ENCODE measurements at regions not wholly inside any gene's neighbourhood (a gene's known extent, or its start where the extent isn't known, plus 50 kb on each side); places are given as distances from the start of the nearest gene placed in this dataset.

DNA sequence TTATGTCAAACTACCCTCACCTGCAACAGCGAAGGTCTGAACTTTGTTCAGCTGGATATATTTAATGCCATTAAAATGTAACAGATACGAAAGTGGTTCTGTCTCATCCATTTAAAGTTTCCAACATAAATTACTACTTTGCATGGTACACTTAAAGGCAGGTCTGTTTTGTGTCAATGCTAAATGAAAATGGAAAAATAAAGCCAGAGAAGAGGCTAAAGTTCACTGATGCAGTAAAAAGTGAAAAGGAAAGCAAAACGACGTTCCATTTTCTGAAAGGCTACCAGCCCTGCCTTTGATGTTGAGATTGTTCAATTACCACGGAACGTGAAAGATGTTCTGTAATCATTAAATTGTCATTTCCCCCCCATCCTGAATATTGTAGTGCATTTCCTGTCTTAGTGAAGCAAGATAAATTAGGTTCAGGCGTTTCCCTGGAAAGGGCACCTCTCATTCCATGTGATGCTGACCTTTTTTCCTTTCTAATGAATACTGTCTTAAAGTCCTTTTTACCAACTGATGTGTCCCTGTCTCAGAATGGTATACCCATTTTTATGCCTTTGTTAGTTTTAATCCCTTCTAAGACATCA, 334.7 kb upstream of the JAG1 start:
- DNase-seq, result no peak
- H3K36me3 ChIP-seq, result no peaks in the 10 kb centered on the region
- H3K9me3 ChIP-seq, result no peaks in the 10 kb centered on the region
- no peaks in the 10 kb centered on the region for H3K4me1 ChIP-seq
- no peak overlapping the region for H3K4me3 ChIP-seq (ENCODE audit: low read depth, low read length)
- no peaks in the 10 kb centered on the region for H3K27me3 ChIP-seq
- TF ChIP-seq, protein P1, sequence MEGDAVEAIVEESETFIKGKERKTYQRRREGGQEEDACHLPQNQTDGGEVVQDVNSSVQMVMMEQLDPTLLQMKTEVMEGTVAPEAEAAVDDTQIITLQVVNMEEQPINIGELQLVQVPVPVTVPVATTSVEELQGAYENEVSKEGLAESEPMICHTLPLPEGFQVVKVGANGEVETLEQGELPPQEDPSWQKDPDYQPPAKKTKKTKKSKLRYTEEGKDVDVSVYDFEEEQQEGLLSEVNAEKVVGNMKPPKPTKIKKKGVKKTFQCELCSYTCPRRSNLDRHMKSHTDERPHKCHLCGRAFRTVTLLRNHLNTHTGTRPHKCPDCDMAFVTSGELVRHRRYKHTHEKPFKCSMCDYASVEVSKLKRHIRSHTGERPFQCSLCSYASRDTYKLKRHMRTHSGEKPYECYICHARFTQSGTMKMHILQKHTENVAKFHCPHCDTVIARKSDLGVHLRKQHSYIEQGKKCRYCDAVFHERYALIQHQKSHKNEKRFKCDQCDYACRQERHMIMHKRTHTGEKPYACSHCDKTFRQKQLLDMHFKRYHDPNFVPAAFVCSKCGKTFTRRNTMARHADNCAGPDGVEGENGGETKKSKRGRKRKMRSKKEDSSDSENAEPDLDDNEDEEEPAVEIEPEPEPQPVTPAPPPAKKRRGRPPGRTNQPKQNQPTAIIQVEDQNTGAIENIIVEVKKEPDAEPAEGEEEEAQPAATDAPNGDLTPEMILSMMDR (IDR thresholded peaks at IDR 0.05; ENCODE audit: low read depth, low read length), result no peak

DNA sequence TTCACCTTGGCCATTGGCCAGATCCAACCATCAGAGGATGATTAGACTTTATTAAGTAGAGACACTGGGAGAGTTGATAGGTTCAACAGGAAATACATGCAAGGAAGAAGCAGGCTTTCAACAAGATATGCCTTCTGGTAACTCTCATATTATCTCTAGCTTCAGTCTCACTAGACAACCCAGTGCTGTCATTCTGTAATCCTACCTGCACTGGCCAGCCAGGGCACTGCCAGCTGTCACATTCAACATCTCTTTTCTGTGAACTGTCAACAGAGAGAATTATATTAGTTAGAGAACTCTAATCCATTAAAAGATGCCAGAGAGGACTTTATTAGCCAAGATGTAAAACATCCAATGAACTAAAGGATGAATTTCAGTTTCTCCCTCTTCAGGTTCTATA, 337.9 kb upstream of the JAG1 start:
- Histone ChIP-seq H3K36me3 (no peaks in the 10 kb centered on the region), H3K9me3 (no peaks in the 10 kb centered on the region), H3K27me3 (no peaks in the 10 kb centered on the region), H3K4me3 (ENCODE audit: low read depth, low read length) (no peak overlapping the region), H3K4me1 (no peaks in the 10 kb centered on the region)
- TF ChIP-seq, protein P1 (IDR thresholded peaks at IDR 0.05; ENCODE audit: low read depth, low read length), result no peak
- DNase-seq, result no peak

DNA sequence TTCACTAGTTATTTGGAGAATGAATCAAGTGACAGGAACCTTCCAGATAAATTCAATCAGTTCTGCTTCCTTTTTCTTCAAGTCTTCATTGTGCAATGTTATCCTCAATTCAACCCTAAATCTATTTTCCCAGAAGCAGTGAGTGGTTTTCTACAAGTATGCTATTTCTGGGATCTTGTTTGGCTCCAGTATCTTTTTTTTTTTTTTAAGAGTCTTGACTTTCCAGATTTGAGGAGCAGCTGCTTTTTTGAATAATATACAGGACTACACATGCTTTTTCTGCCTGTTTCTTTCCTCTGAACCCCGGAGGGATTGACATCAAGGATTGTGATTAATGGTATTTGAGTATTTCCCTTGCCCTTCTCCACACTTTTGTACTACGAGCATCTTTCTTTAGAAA, 339.2 kb upstream of the JAG1 start:
- no peaks in the 10 kb centered on the region for H3K27me3 ChIP-seq
- DNase-seq, result no peak
- no peaks in the 10 kb centered on the region for H3K9me3 ChIP-seq
- TF ChIP-seq, protein P1 (IDR thresholded peaks at IDR 0.05; ENCODE audit: low read depth, low read length), result no peak
- H3K4me1 ChIP-seq, result no peaks in the 10 kb centered on the region
- no peaks in the 10 kb centered on the region for H3K36me3 ChIP-seq
- no peak overlapping the region for H3K4me3 ChIP-seq (ENCODE audit: low read depth, low read length)

DNA sequence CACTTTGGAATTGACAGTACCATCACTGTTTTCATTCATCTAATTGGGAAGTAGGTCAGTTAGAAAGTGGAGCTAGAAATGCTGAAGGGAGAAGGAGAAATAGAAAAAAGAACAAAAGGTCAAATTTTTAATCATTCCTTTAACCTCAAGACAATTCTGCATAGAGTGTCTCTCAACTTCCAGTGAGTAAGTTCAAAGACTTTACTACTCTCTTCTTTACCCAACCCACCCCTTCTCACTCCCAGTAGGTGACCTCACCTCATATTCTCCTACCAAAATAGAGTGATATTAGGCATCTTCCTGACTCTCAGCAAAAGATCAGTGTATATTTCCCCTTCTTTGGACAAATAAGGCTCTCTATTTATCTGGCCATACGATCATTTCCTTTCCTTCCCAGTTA, 340.0 kb upstream of the JAG1 start:
- Histone ChIP-seq H3K9me3 (no peaks in the 10 kb centered on the region), H3K27me3 (no peaks in the 10 kb centered on the region), H3K4me3 (ENCODE audit: low read depth, low read length) (no peak overlapping the region), H3K4me1 (no peaks in the 10 kb centered on the region), H3K36me3 (no peaks in the 10 kb centered on the region)
- no peak for DNase-seq
- TF ChIP-seq, protein P1 (IDR thresholded peaks at IDR 0.05; ENCODE audit: low read depth, low read length), result no peak

DNA sequence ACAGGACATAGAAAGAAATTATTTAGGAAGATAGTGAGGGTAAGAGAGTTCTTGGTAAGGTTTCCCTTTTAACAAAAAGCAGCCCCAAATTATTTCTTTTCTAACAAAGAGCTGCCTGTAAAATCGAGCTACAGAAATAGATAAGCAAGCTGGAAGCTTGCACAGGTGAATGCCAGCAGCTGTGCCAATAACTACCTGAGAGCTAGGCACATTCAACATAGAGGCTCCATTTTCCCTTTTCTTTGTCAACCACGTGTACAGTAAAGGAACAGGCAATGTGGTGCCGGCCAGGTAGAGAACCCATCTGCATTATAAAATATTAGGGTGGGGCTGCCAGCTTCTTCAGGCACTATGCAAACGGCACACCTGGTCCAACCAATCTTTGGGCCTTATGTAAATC, 341.6 kb upstream of the JAG1 start:
- TF ChIP-seq, protein P1 (IDR thresholded peaks at IDR 0.05; ENCODE audit: low read depth, low read length), result no peak
- Histone ChIP-seq H3K4me3 (ENCODE audit: low read depth, low read length) (no peak overlapping the region), H3K36me3 (no peaks in the 10 kb centered on the region), H3K4me1 (no peaks in the 10 kb centered on the region), H3K9me3 (no peaks in the 10 kb centered on the region), H3K27me3 (no peaks in the 10 kb centered on the region)
- DNase-seq, result no peak

DNA sequence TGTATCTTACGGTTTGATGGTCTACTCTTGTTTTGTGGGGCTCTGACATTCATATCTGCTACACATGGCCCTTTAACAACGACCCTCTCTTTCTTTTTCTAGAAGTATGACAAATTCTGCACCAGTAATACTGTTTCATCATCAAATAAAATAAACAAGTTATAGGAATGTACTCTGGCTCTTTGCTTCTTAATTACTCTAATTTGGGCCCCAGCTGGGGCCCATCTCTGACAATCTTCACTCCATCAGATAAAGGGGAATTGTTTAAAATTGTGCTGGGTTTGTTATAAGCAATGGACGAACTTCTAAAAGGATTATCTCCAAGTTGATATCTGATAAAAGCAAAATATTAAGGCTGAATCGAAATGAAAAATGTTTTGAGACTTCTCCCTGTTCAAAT, 343.6 kb upstream of the JAG1 start:
- H3K4me3 ChIP-seq (ENCODE audit: low read depth, low read length), result no peak overlapping the region
- H3K27me3 ChIP-seq, result no peaks in the 10 kb centered on the region
- TF ChIP-seq, protein P1 (IDR thresholded peaks at IDR 0.05; ENCODE audit: low read depth, low read length), result no peak
- H3K9me3 ChIP-seq, result no peaks in the 10 kb centered on the region
- no peaks in the 10 kb centered on the region for H3K36me3 ChIP-seq
- DNase-seq, result no peak
- no peaks in the 10 kb centered on the region for H3K4me1 ChIP-seq
